Subcutaneous abdominal adipose tissue (tissue), 5 donors: ENCODE measurements at regions not wholly inside any gene's neighbourhood (a gene's known extent, or its start where the extent isn't known, plus 50 kb on each side); places are given as distances from the start of the nearest gene placed in this dataset.

Experiments used
- H3K27ac ChIP-seq: one replicate; pipeline ENCODE4 v1.7.0; 2013; ENCODE audit warnings: low read depth, mild to moderate bottlenecking, inconsistent platforms, low read length, moderate library complexity
- H3K27me3 ChIP-seq, 5 donors: one replicate each; pipeline ENCODE4 v1.7.0; 2013; ENCODE audit warnings: low read length in 5 of 5, inconsistent platforms in 1 of 5; ENCODE audit not compliant: control insufficient read depth in 5 of 5, insufficient read depth in 4 of 5
- H3K36me3 ChIP-seq, 5 donors: one replicate each; pipeline ENCODE4 v1.7.0; 2013; ENCODE audit warnings: low read length in 5 of 5; ENCODE audit not compliant: control insufficient read depth in 5 of 5, insufficient read depth in 5 of 5
- H3K4me1 ChIP-seq, 5 donors: one replicate each; pipeline ENCODE4 v1.7.0; 2013; ENCODE audit warnings: low read length in 5 of 5, mild to moderate bottlenecking in 3 of 5, moderate library complexity in 1 of 5; ENCODE audit not compliant: control insufficient read depth in 5 of 5, insufficient read depth in 5 of 5
- H3K4me3 ChIP-seq, 5 donors: one replicate each; pipeline ENCODE4 v1.7.0; 2013; ENCODE audit warnings: low read length in 5 of 5, low read depth in 1 of 5
- H3K9ac ChIP-seq, 5 donors: one replicate each; pipeline ENCODE4 v1.7.0; 2013; ENCODE audit warnings: low read length in 5 of 5, mild to moderate bottlenecking in 4 of 5, moderate library complexity in 3 of 5
- H3K9me3 ChIP-seq, 5 donors: one replicate each; pipeline ENCODE4 v1.7.0; 2013; ENCODE audit warnings: low read length in 5 of 5; ENCODE audit not compliant: control insufficient read depth in 5 of 5
- donor health status: healthy.
- donor health status: healthy.
- donor health status: healthy.
- donor health status: healthy.
- donor health status: healthy.

GRCh38 chr5:85266692-85267091, 882.0 kb upstream of the EDIL3 start:
- H3K9ac ChIP-seq = no peak overlapping the region
- no peak overlapping the region for H3K4me3 ChIP-seq
- no peaks in the 10 kb centered on the region for H3K9me3 ChIP-seq
- H3K4me1 ChIP-seq = no peaks in the 10 kb centered on the region
- no peaks in the 10 kb centered on the region for H3K27me3 ChIP-seq
- no peak overlapping the region for H3K27ac ChIP-seq
- no peaks in the 10 kb centered on the region for H3K36me3 ChIP-seq

- Histone ChIP-seq H3K27ac (no peak overlapping the region), H3K4me3 (no peak overlapping the region), H3K9me3 (no peaks in the 10 kb centered on the region), H3K36me3 (no peaks in the 10 kb centered on the region), H3K9ac (no peak overlapping the region), H3K4me1 (no peaks in the 10 kb centered on the region), H3K27me3 (no peaks in the 10 kb centered on the region)
Measured at GRCh38 chr5:85268194-85268593, 883.5 kb upstream of the EDIL3 start.

GRCh38 chr5:85278193-85278592, 893.5 kb upstream of the EDIL3 start:
- no peak overlapping the region for H3K9ac ChIP-seq

DNA sequence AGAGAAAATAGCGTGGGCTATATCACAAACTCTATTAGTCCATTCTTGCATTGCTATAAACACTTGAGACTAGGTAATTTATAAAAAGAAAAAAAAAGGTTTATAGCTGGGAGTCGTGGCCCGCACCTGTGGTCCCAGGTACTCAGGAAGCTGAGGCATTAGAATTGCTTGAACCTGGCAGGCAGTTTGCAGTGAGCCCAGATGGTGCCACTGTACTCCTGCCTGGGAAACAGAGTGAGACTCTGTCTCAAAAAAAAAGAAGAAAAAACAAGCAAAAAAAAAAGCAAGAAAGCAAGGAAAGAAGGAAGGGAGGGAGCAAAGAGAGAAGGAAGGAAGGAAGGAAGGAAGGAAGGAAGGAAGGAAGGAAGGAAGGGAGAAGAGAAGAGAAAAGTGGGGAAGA, 904.2 kb upstream of the EDIL3 start:
- no peaks in the 10 kb centered on the region for H3K9me3 ChIP-seq
- no peak overlapping the region for H3K4me3 ChIP-seq
- no peaks in the 10 kb centered on the region for H3K36me3 ChIP-seq
- no peak overlapping the region for H3K27ac ChIP-seq
- no peaks in the 10 kb centered on the region for H3K4me1 ChIP-seq
- H3K9ac ChIP-seq = no peak overlapping the region
- H3K27me3 ChIP-seq = no peaks in the 10 kb centered on the region

More at GRCh38 chr5:85278193-85278592, 893.5 kb upstream of the EDIL3 start:
- Histone ChIP-seq H3K9me3 (no peaks in the 10 kb centered on the region), H3K4me1 (no peaks in the 10 kb centered on the region), H3K4me3 (no peak overlapping the region), H3K36me3 (no peaks in the 10 kb centered on the region), H3K27ac (no peak overlapping the region), H3K27me3 (no peaks in the 10 kb centered on the region)

- Histone ChIP-seq H3K36me3 (no peaks in the 10 kb centered on the region), H3K9me3 (no peaks in the 10 kb centered on the region), H3K4me1 (no peaks in the 10 kb centered on the region), H3K9ac (no peak overlapping the region), H3K4me3 (peak overlapping the region; percentile 41 to 59 (median 45)), H3K27ac (no peak overlapping the region), H3K27me3 (no peaks in the 10 kb centered on the region)
Measured at GRCh38 chr5:85293145-85293785, 908.6 kb upstream of the EDIL3 start.

DNA sequence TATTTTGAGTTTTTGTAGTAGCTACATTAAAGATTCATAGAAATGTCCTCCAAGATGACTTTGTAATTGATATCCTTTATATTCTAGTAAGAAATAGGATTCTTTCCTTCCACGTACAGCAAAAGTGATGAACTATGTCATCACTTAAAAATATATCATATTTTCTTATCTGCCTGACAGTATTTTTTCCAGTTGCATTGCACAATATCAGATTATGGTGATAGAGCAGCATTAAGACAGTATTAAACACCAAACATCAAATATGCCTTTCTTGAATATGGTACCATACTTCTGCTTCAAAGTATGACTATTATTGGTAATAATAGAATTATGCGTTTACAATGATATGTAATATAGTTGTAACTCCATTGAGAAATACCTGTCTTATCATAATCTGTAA, 919.8 kb upstream of the EDIL3 start:
- no peaks in the 10 kb centered on the region for H3K9me3 ChIP-seq
- H3K27me3 ChIP-seq = no peaks in the 10 kb centered on the region
- no peaks in the 10 kb centered on the region for H3K4me1 ChIP-seq
- no peaks in the 10 kb centered on the region for H3K36me3 ChIP-seq
- H3K4me3 ChIP-seq = no peak overlapping the region
- no peak overlapping the region for H3K9ac ChIP-seq
- H3K27ac ChIP-seq = no peak overlapping the region

- Histone ChIP-seq H3K4me1 (no peaks in the 10 kb centered on the region), H3K36me3 (no peaks in the 10 kb centered on the region), H3K9ac (no peak overlapping the region), H3K27me3 (no peaks in the 10 kb centered on the region), H3K27ac (no peak overlapping the region), H3K4me3 (no peak overlapping the region), H3K9me3 (no peaks in the 10 kb centered on the region)
Measured at GRCh38 chr5:85305766-85306165, 921.1 kb upstream of the EDIL3 start.

GRCh38 chr5:85311536-85311935, 926.9 kb upstream of the EDIL3 start:
- H3K4me1 ChIP-seq = no peaks in the 10 kb centered on the region
- no peak overlapping the region for H3K9ac ChIP-seq
- H3K4me3 ChIP-seq = no peak overlapping the region
- no peaks in the 10 kb centered on the region for H3K27me3 ChIP-seq
- H3K36me3 ChIP-seq = no peaks in the 10 kb centered on the region
- H3K27ac ChIP-seq = no peak overlapping the region
- H3K9me3 ChIP-seq = peaks cover 0 to 3% (median 0%) of the 10 kb centered on the region in 5 donors

DNA sequence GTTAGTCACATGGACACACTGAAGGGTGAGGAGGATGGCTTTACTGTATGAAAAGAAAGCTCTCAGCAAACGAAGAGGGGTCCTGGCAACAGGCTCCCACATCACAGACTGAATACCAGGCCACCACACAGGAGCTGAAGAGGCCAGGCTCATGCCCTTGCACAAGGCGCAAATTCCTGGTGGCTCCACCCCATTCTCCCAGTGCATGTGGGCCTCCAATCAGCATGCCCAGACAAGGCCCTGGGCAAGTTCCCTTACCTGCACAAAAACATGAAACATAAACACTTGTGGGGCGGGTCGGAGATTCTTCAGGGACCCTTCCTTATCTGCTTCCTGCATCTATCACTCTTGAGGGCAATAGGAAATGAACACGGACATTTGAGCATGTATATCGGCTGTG, 935.8 kb upstream of the EDIL3 start:
- H3K9ac ChIP-seq = no peak overlapping the region
- H3K4me1 ChIP-seq = no peaks in the 10 kb centered on the region
- no peaks in the 10 kb centered on the region for H3K27me3 ChIP-seq
- no peaks in the 10 kb centered on the region for H3K36me3 ChIP-seq
- H3K9me3 ChIP-seq = no peaks in the 10 kb centered on the region
- no peak overlapping the region for H3K4me3 ChIP-seq
- H3K27ac ChIP-seq = no peak overlapping the region

DNA sequence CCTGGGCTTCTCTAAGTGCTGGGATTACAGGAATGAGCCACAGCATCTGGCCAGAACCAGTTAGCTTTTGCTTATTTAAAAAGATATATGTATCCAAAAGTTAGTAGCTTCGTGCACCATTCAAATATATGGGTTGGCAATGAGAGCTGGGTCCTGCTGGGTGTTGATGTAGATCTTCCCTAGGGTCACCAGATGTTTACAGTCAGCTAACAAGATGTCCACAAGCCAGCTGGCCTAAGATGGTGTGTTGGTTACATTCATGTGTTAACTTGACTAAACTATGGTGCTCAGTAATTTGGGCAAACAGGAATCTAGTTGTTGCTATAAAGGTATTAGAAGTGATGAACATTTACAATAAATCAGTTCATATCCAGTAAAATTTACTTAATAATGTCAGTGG, 948.6 kb upstream of the EDIL3 start:
- no peaks in the 10 kb centered on the region for H3K4me1 ChIP-seq

DNA sequence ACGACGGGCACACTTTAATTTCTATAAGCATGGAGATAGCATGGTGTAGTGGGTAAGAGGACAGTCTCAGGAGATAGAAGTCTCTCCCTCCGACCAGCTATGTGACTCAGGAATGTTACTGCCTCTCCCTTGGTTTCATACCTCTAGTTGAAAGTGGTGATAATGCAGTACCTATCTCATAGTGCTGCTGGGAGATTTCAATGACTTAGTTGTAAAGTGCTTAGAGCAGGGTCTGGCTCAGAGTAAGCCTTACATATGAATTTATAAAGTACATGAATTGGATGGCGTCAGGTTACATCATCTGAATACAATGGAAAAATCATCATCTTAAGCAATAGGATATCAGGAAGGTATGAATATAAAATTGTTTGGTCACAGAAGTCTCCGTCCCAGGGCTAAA, 952.8 kb upstream of the EDIL3 start:
- no peaks in the 10 kb centered on the region for H3K9me3 ChIP-seq
- H3K4me1 ChIP-seq = no peaks in the 10 kb centered on the region
- no peak overlapping the region for H3K27ac ChIP-seq
- H3K36me3 ChIP-seq = no peaks in the 10 kb centered on the region
- no peaks in the 10 kb centered on the region for H3K27me3 ChIP-seq
- H3K9ac ChIP-seq = no peak overlapping the region
- H3K4me3 ChIP-seq = no peak overlapping the region

More for the DNA sequence above, 948.6 kb upstream of the EDIL3 start:
- Histone ChIP-seq H3K4me3 (no peak overlapping the region), H3K27me3 (no peaks in the 10 kb centered on the region), H3K9me3 (no peaks in the 10 kb centered on the region), H3K36me3 (no peaks in the 10 kb centered on the region), H3K27ac (no peak overlapping the region), H3K9ac (no peak overlapping the region)
